ENCODE measurements at regions not wholly inside any gene's neighbourhood (a gene's known extent, or its start where the extent isn't known, plus 50 kb on each side); places are given as distances from the start of the nearest gene placed in this dataset.

DNA sequence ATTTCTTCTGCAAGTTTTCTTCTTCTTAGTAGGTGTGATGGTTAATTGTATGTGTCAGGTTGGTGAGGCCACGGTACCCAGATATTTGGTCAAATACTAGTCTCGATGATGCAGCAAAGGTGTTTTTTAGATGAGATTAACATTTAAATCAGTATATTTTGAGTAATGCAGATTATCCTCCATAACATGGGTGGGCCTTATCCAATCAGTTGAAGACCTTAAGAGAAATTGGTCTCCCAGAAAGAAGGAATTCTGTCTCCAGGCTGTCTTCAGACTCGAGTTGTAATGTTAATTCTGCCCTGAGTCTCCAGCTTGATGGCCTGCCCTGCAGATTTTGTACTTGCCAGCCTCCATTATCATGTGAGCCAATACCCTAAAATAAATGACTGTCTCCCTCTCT is 122.5 kb upstream of the TSPAN5 start:
- intact Hi-C loops (cut with micrococcal nuclease) = no loop called here
- no peaks in the 10 kb centered on the region for H3K9me3 Mint-ChIP-seq
- TF ChIP-seq, protein P1, sequence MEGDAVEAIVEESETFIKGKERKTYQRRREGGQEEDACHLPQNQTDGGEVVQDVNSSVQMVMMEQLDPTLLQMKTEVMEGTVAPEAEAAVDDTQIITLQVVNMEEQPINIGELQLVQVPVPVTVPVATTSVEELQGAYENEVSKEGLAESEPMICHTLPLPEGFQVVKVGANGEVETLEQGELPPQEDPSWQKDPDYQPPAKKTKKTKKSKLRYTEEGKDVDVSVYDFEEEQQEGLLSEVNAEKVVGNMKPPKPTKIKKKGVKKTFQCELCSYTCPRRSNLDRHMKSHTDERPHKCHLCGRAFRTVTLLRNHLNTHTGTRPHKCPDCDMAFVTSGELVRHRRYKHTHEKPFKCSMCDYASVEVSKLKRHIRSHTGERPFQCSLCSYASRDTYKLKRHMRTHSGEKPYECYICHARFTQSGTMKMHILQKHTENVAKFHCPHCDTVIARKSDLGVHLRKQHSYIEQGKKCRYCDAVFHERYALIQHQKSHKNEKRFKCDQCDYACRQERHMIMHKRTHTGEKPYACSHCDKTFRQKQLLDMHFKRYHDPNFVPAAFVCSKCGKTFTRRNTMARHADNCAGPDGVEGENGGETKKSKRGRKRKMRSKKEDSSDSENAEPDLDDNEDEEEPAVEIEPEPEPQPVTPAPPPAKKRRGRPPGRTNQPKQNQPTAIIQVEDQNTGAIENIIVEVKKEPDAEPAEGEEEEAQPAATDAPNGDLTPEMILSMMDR (IDR thresholded peaks at IDR 0.05) = no peak
- ATAC-seq (ENCODE audit: low read depth) = no peak
- ChIA-PET POLR2A (no interaction called here), CTCF (no interaction called here)
- H3K4me1 Mint-ChIP-seq = no peaks in the 10 kb centered on the region
- DNase-seq = no peak
- no peaks in the 10 kb centered on the region for H3K36me3 Mint-ChIP-seq (ENCODE audit: low read depth)
- H3K4me3 Mint-ChIP-seq = no peak overlapping the region
- H3K27ac Mint-ChIP-seq = no peak overlapping the region
- peaks cover 2% of the 10 kb centered on the region for H3K27me3 Mint-ChIP-seq

DNA sequence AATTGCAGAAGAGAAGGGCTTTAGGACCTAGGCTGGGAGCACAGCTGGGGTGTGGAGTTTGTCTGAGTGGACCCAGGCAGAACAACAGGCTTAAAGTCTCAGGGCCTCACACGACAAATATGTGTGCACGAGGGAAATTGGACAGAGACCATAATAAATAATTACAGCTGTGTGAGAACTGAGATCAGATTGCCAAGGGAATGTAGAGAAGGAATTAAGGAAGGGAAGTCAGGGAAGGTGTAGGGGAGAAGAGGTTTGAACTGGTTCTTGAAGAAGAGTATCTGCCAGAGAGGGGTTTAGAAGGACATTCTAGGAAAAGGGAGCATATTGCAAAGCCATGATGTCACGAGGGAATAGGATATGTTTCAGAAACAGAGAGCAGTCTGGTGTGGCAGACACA is 120.7 kb upstream of the TSPAN5 start:
- no peak overlapping the region for H3K27ac Mint-ChIP-seq
- ChIA-PET CTCF (no interaction called here), POLR2A (no interaction called here)
- H3K4me3 Mint-ChIP-seq = no peak overlapping the region
- TF ChIP-seq, protein P1 (IDR thresholded peaks at IDR 0.05) = no peak
- intact Hi-C loops (cut with micrococcal nuclease) = no loop called here
- H3K36me3 Mint-ChIP-seq (ENCODE audit: low read depth) = no peaks in the 10 kb centered on the region
- DNase-seq (no peak), ATAC-seq (ENCODE audit: low read depth) (no peak)
- peaks cover 6% of the 10 kb centered on the region for H3K27me3 Mint-ChIP-seq
- H3K4me1 Mint-ChIP-seq = no peaks in the 10 kb centered on the region
- H3K9me3 Mint-ChIP-seq = no peaks in the 10 kb centered on the region

DNA sequence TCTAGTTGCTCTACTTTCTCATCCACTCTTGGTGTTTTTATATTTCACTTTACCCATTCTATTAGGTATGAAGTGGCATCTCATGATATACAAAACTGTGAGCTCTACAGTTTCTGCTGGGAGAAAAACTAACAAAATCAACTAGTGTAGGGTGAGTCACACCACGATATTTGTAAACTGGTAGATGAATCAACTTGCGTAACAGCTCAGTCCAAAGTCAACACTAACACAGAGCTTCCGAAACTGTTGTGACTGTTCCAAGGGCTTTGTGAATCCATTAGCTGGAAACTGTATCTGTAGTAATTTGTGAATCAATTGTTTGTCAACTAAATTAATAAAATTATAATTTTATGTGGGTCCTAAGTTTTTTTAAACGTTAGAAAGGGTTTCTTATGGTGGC is 119.8 kb upstream of the TSPAN5 start:
- Mint-ChIP-seq H3K27ac (no peak overlapping the region), H3K9me3 (no peaks in the 10 kb centered on the region), H3K36me3 (ENCODE audit: low read depth) (no peaks in the 10 kb centered on the region), H3K27me3 (peaks cover 7% of the 10 kb centered on the region), H3K4me1 (no peaks in the 10 kb centered on the region), H3K4me3 (no peak overlapping the region)
- ChIA-PET CTCF (no interaction called here), POLR2A (no interaction called here)
- DNase-seq = no peak
- ATAC-seq (ENCODE audit: low read depth) = no peak
- intact Hi-C loops (cut with micrococcal nuclease) = no loop called here
- TF ChIP-seq, protein P1 (IDR thresholded peaks at IDR 0.05) = no peak

DNA sequence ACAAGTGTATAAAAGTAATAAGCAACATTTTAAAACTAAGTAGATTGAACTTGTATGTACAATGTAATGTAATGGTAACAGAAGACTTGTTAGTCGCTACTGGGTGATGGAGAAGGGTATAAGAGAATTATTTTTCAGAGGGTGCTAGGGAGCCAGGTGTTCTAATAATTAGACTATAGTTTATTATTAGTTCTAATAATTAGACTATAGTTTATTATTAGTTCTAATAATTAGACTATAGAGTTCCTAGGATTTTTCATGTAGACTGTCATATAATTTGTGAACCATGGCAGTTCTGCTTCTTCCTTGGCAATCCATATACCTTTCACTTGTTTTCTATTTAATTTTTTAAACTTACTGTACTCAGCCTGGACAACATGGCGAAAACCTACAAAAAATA is 117.3 kb upstream of the TSPAN5 start:
- ATAC-seq (ENCODE audit: low read depth) (no peak), DNase-seq (no peak)
- TF ChIP-seq, protein P1 (IDR thresholded peaks at IDR 0.05) = no peak
- ChIA-PET CTCF (no interaction called here), POLR2A (no interaction called here)
- no peaks in the 10 kb centered on the region for H3K9me3 Mint-ChIP-seq
- H3K27me3 Mint-ChIP-seq = peaks cover 5% of the 10 kb centered on the region
- no peaks in the 10 kb centered on the region for H3K36me3 Mint-ChIP-seq (ENCODE audit: low read depth)
- intact Hi-C loops (cut with micrococcal nuclease) = no loop called here
- H3K4me1 Mint-ChIP-seq = no peaks in the 10 kb centered on the region
- no peak overlapping the region for H3K27ac Mint-ChIP-seq
- no peak overlapping the region for H3K4me3 Mint-ChIP-seq

DNA sequence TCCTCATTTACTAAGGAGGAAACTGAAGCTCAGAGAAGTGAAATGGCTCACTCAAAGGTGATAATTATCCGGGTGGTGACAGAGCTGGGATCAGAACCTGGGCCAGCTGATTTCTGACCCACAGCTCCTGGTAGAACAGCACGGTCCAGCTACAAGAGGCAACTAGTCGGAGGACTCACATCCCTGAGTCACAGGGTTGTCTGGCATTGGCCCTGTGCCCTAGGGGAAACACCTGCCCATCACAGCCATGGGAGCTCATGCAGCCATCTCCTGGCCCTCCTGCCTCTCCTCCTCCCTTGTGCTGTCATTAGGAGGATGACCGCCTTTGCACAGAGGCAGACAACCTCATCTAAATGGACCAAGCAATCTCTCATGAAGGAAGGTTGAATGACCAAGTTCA is 115.2 kb upstream of the TSPAN5 start:
- peaks cover 11% of the 10 kb centered on the region for H3K9me3 Mint-ChIP-seq
- DNase-seq (no peak), ATAC-seq (ENCODE audit: low read depth) (no peak)
- ChIA-PET CTCF (no interaction called here), POLR2A (no interaction called here)
- peaks cover 8% of the 10 kb centered on the region for H3K27me3 Mint-ChIP-seq
- TF ChIP-seq, protein P1 (IDR thresholded peaks at IDR 0.05) = no peak
- H3K36me3 Mint-ChIP-seq (ENCODE audit: low read depth) = no peaks in the 10 kb centered on the region
- intact Hi-C loops (cut with micrococcal nuclease) = no loop called here
- H3K4me1 Mint-ChIP-seq = no peaks in the 10 kb centered on the region
- H3K27ac Mint-ChIP-seq = no peak overlapping the region
- H3K4me3 Mint-ChIP-seq = no peak overlapping the region

All from activated B cell treated with CpG ODN at 0.5 μM for 24 hours (primary cell).